GM12874 (cell line): ENCODE measurements at regions not wholly inside any gene's neighbourhood (a gene's known extent, or its start where the extent isn't known, plus 50 kb on each side); places are given as distances from the start of the nearest gene placed in this dataset.

Experiments
- CTCF ChIP-seq: IDR thresholded peaks from 2 replicates; pipeline ENCODE4 v1.5.1; 2011; ENCODE audit warnings: low read depth, mild to moderate bottlenecking, control low read depth, low read length, moderate library complexity; ENCODE audit not compliant: insufficient read depth

GRCh38 chr6:91482498-91482897 is 895.6 kb upstream of the MAP3K7 start:
- no peak for TF ChIP-seq CTCF

GRCh38 chr6:91480402-91480801 is 893.5 kb upstream of the MAP3K7 start:
- TF ChIP-seq CTCF, result no peak

- no peak for TF ChIP-seq CTCF
These were observed 890.8 kb upstream of the MAP3K7 start for GRCh38 chr6:91477688-91478087.

- TF ChIP-seq CTCF, result no peak
These were observed 889.1 kb upstream of the MAP3K7 start for GRCh38 chr6:91476000-91476399.

- no peak for TF ChIP-seq CTCF
These were observed 878.5 kb upstream of the MAP3K7 start for GRCh38 chr6:91465393-91465792.

GRCh38 chr6:91464718-91465117 is 877.8 kb upstream of the MAP3K7 start:
- no peak for TF ChIP-seq CTCF

GRCh38 chr6:91464201-91464600 is 877.3 kb upstream of the MAP3K7 start:
- TF ChIP-seq CTCF, result no peak

- no peak for TF ChIP-seq CTCF
These were observed 875.4 kb upstream of the MAP3K7 start for GRCh38 chr6:91462241-91462640.
